Pancreas (tissue), 10 donors: ENCODE measurements at regions not wholly inside any gene's neighbourhood (a gene's known extent, or its start where the extent isn't known, plus 50 kb on each side); places are given as distances from the start of the nearest gene placed in this dataset.

ENCODE experiments used
- ATAC-seq, 4 donors: fragments of 200-7000 bp; cut with Tn5 transposase; one replicate each; pipeline versions ENCODE4 v1.8.0 to v1.9.1; 2020; ENCODE audit warnings: mild to moderate bottlenecking in 4 of 4, moderate library complexity in 4 of 4
- DNase-seq, 6 donors: peaks; one replicate each; pipeline ENCODE4 v3.0.0-alpha.2; 2020
- FAIRE-seq: peaks from 2 replicates; lab custom pipeline; 2012; peaks lifted over from hg19 to GRCh38; lab: Jason Lieb, UNC
- H3K27ac ChIP-seq, 4 donors: fragments of 200-600 bp; sonication (generic); 1 replicate in 3 of 4; 2 replicates in 1 of 4; pipeline versions ENCODE4 v1.5.0 to v1.8.0; 2020
- H3K27me3 ChIP-seq, 4 donors: fragments of 200-600 bp; one replicate each; pipeline ENCODE4 v1.8.0; 2021
- H3K36me3 ChIP-seq, 3 donors: fragments of 200-600 bp; sonication (generic) in 1 of 3; one replicate each; pipeline versions ENCODE4 v1.5.0 to v1.8.0; 2020 to 2021
- H3K4me1 ChIP-seq, 3 donors: fragments of 200-600 bp; one replicate each; pipeline ENCODE4 v1.8.0; 2021
- H3K4me3 ChIP-seq, 4 donors: fragments of 200-600 bp; sonication (generic) in 2 of 4; one replicate each; pipeline versions ENCODE4 v1.5.0 to v1.8.0; 2020 to 2021
- H3K9me3 ChIP-seq, 4 donors: fragments of 200-600 bp; one replicate each; pipeline ENCODE4 v1.8.0; 2021
- CTCF ChIP-seq, 4 donors: fragments of 200-600 bp; sonication (generic) in 3 of 4; IDR thresholded peaks; one replicate each; pipeline versions ENCODE4 v1.5.0 to v1.8.0; 2021; ENCODE audit warnings: antibody characterized with exemption in 4 of 4
- WGBS, 2 donors: extraction: QIAGEN DNeasy Blood & Tissue Kit; methylation state at CpG; one replicate each; pipeline ENCODE4 v1.1.7; 2013; 5-methylcytosine and 5-hydroxymethylcytosine counted together
- intact Hi-C, 3 donors: fragments of 100-400 bp; cut with DNase I; formaldehyde crosslinking; loops; one replicate each; pipeline versions ENCODE4 v1.11.1 to v1.14.2; 2022
- donor health status: healthy with polysubstance abuse.
- donor health status: DM: no; HTN: no; CAD: no; lungs with moderate emphysema.
- donor health status: DM: no; HTN: no; CAD: no.
- donor health status: control.
- donor health status: control.
- donor health status: Bipolar disorder and iron deficiency.
- donor health status: DM: yes; HTN: yes; CAD: no.
- donor health status: DM: no; HTN: no; CAD: no.
- donor health status: DM: no; HTN: no; CAD: no.
- donor health status: DM: yes; HTN: yes; CAD: no.

- TF ChIP-seq CTCF (IDR thresholded peaks at IDR 0.05): no peak
- H3K4me1 ChIP-seq: no peaks in the 10 kb centered on the region
- no peak for FAIRE-seq
- H3K36me3 ChIP-seq: no peaks in the 10 kb centered on the region
- no peak overlapping the region for H3K4me3 ChIP-seq
- no peaks in the 10 kb centered on the region for H3K27me3 ChIP-seq
- intact Hi-C loops: no loop called here
- H3K9me3 ChIP-seq: no peaks in the 10 kb centered on the region
- no peak for ATAC-seq
- H3K27ac ChIP-seq: no peak overlapping the region
- no peak for DNase-seq
Observed at GRCh38 chr2:52704251-52704650, 1063.4 kb upstream of the CHAC2 start.

GRCh38 chr2:52703004-52703403 is 1064.6 kb upstream of the CHAC2 start:
- DNase-seq: no peak
- intact Hi-C loops: no loop called here
- 88 to 93% methylated on average over 4 of the region's 4 CpGs for WGBS, 2 donors
- H3K4me3 ChIP-seq: no peak overlapping the region
- H3K4me1 ChIP-seq: no peaks in the 10 kb centered on the region
- no peaks in the 10 kb centered on the region for H3K27me3 ChIP-seq
- no peak for ATAC-seq
- no peak for TF ChIP-seq CTCF (IDR thresholded peaks at IDR 0.05)
- FAIRE-seq: no peak
- H3K36me3 ChIP-seq: no peaks in the 10 kb centered on the region
- H3K9me3 ChIP-seq: no peaks in the 10 kb centered on the region
- no peak overlapping the region for H3K27ac ChIP-seq

- FAIRE-seq (no peak), ATAC-seq (no peak), DNase-seq (no peak)
- intact Hi-C loops: no loop called here
- no peaks in the 10 kb centered on the region for H3K36me3 ChIP-seq
- H3K4me1 ChIP-seq: no peaks in the 10 kb centered on the region
- no peak for TF ChIP-seq CTCF (IDR thresholded peaks at IDR 0.05)
- H3K27me3 ChIP-seq: no peaks in the 10 kb centered on the region
- H3K4me3 ChIP-seq: no peak overlapping the region
- H3K27ac ChIP-seq: no peak overlapping the region
- H3K9me3 ChIP-seq: no peaks in the 10 kb centered on the region
- WGBS, 2 donors: 72 to 88% methylated on average over 3 of the region's 3 CpGs
Observed at GRCh38 chr2:52698408-52698807, 1069.2 kb upstream of the CHAC2 start.

- intact Hi-C loops: no loop called here
- Histone ChIP-seq H3K36me3 (no peaks in the 10 kb centered on the region), H3K27me3 (no peaks in the 10 kb centered on the region), H3K9me3 (no peaks in the 10 kb centered on the region), H3K4me3 (no peak overlapping the region), H3K4me1 (no peaks in the 10 kb centered on the region), H3K27ac (no peak overlapping the region)
- TF ChIP-seq CTCF (IDR thresholded peaks at IDR 0.05): no peak
- FAIRE-seq (no peak), ATAC-seq (no peak), DNase-seq (no peak)
- 92 to 96% methylated on average over 4 of the region's 4 CpGs for WGBS, 2 donors
Observed at GRCh38 chr2:52697690-52698089, 1069.9 kb upstream of the CHAC2 start.

GRCh38 chr2:52695731-52696130 is 1071.9 kb upstream of the CHAC2 start:
- ATAC-seq: no peak
- Histone ChIP-seq H3K27me3 (no peaks in the 10 kb centered on the region), H3K27ac (no peak overlapping the region), H3K9me3 (no peaks in the 10 kb centered on the region), H3K4me1 (no peaks in the 10 kb centered on the region), H3K36me3 (no peaks in the 10 kb centered on the region), H3K4me3 (no peak overlapping the region)
- no peak for TF ChIP-seq CTCF (IDR thresholded peaks at IDR 0.05)
- intact Hi-C loops: no loop called here
- DNase-seq: no peak
- 70 to 83% methylated on average over 3 of the region's 3 CpGs for WGBS, 2 donors
- FAIRE-seq: no peak
